ENCODE measurements at regions not wholly inside any gene's neighbourhood (a gene's known extent, or its start where the extent isn't known, plus 50 kb on each side); places are given as distances from the start of the nearest gene placed in this dataset.

DNA sequence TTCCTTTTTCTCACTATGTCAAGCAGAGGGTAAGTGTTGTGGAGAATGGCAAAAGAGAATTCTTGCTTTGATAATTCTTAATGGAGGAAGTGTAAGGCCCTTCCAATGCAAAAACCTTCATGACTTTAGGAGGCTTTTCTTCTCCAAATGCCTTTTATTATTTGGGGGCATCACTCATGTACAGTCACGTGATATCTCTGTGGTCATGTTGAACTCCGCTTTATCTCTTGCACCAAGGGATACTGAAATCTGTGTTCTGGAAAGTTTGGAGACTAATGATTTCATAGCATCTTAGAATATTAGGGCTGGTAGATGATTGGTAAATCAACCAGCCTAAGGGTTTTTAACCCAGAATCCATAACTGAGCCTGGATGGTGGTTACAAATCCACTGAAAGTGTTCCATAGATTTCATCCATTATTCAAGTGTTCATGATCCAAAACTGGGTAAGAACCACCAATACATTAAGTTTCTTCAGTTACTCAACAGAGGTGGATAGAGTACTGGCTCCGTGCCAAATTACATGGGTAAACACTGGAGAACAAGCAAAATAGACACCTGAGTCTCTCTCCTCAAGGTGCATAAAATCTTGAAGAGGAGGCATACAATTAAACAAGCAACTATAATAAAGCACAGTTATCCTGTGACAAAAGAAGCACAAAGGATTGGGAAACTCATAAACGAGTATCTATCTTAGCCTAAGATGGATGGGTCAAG lies 169.6 kb upstream of the EPHA4 start:
- intact Hi-C loops (cut with micrococcal nuclease; ENCODE audit: unreplicated experiment) (no loop called here), in situ Hi-C loops (cut with HindIII; ENCODE audit: extremely low pct_ligation_motif_present, low pct_unique_long_range_greater_than_20kb) (no loop called here)
- Histone ChIP-seq H3K4me1 (ENCODE audit: insufficient read depth, low read length) (no peaks in the 10 kb centered on the region), H3K4me2 (ENCODE audit: low read depth, low read length) (no peak overlapping the region), H3K36me3 (replicated peaks in 1 of 2; ENCODE audit: control insufficient read depth in 1 of 2, insufficient read depth in 2 of 2, low read length in 2 of 2) (no peaks in the 10 kb centered on the region), H4K20me1 (ENCODE audit: insufficient read depth, low read length) (no peaks in the 10 kb centered on the region), H3K9ac (ENCODE audit: insufficient read depth, low read depth, low read length) (no peak overlapping the region), H3K27ac (ENCODE audit: extremely low read length, insufficient read depth, low read length) (no peak overlapping the region), H3K9me3 (ENCODE audit: low read length) (peaks cover 71% of the 10 kb centered on the region), H3K4me3 (replicated peaks in 1 of 3; ENCODE audit: insufficient read depth in 1 of 3, low read depth in 2 of 3, low read length in 3 of 3) (no peak overlapping the region), H3K79me2 (ENCODE audit: insufficient read depth, low read length) (no peaks in the 10 kb centered on the region), H3K27me3 (ENCODE audit: control insufficient read depth in 1 of 2, insufficient read depth in 2 of 2, low read length in 2 of 2) (no peaks in the 10 kb centered on the region), H2AFZ (ENCODE audit: low read length) (no peak overlapping the region)
- BruUV-seq (replicated peaks) = no TSS peak
- POLR2A ChIA-PET = no interaction called here
- CTCF ChIA-PET (ENCODE audit: low intra/inter-chr PET ratio, low total read pairs) = no interaction called here
- FAIRE-seq (no peak), DNase-seq (ENCODE audit: low spot score) (no peak), ATAC-seq (no peak)
- WGBS (ENCODE audit: low lambda C conversion rate) = 7% methylated on average over 4 of the region's 4 CpGs
- TF ChIP-seq LCORL (IDR thresholded peaks at IDR 0.05) (peak; percentile 71), LCORL (CRISPR knock-in tag; IDR thresholded peaks at IDR 0.05) (no peak), RAD51 (IDR thresholded peaks at IDR 0.05; ENCODE audit: borderline replicate concordance) (peak; percentile 78), SIX1 (CRISPR knock-in tag; IDR thresholded peaks at IDR 0.05; ENCODE audit: borderline replicate concordance) (no peak), ZFP36L2 (CRISPR knock-in tag; IDR thresholded peaks at IDR 0.05) (no peak), PPARG (CRISPR knock-in tag; conservative IDR thresholded peaks at IDR 0.05) (no peak), FOXO1 (CRISPR knock-in tag; IDR thresholded peaks at IDR 0.05) (no peak), CBX5 (CRISPR knock-in tag; IDR thresholded peaks at IDR 0.05; ENCODE audit: borderline replicate concordance) (no peak)
- TF ChIP-seq, protein P1, sequence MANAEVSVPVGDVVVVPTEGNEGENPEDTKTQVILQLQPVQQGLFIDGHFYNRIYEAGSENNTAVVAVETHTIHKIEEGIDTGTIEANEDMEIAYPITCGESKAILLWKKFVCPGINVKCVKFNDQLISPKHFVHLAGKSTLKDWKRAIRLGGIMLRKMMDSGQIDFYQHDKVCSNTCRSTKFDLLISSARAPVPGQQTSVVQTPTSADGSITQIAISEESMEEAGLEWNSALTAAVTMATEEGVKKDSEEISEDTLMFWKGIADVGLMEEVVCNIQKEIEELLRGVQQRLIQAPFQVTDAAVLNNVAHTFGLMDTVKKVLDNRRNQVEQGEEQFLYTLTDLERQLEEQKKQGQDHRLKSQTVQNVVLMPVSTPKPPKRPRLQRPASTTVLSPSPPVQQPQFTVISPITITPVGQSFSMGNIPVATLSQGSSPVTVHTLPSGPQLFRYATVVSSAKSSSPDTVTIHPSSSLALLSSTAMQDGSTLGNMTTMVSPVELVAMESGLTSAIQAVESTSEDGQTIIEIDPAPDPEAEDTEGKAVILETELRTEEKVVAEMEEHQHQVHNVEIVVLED (CRISPR knock-in tag; IDR thresholded peaks at IDR 0.05; ENCODE audit: borderline replicate concordance) = no peak
- TF ChIP-seq, protein P2, sequence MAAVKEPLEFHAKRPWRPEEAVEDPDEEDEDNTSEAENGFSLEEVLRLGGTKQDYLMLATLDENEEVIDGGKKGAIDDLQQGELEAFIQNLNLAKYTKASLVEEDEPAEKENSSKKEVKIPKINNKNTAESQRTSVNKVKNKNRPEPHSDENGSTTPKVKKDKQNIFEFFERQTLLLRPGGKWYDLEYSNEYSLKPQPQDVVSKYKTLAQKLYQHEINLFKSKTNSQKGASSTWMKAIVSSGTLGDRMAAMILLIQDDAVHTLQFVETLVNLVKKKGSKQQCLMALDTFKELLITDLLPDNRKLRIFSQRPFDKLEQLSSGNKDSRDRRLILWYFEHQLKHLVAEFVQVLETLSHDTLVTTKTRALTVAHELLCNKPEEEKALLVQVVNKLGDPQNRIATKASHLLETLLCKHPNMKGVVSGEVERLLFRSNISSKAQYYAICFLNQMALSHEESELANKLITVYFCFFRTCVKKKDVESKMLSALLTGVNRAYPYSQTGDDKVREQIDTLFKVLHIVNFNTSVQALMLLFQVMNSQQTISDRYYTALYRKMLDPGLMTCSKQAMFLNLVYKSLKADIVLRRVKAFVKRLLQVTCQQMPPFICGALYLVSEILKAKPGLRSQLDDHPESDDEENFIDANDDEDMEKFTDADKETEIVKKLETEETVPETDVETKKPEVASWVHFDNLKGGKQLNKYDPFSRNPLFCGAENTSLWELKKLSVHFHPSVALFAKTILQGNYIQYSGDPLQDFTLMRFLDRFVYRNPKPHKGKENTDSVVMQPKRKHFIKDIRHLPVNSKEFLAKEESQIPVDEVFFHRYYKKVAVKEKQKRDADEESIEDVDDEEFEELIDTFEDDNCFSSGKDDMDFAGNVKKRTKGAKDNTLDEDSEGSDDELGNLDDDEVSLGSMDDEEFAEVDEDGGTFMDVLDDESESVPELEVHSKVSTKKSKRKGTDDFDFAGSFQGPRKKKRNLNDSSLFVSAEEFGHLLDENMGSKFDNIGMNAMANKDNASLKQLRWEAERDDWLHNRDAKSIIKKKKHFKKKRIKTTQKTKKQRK (IDR thresholded peaks at IDR 0.05; ENCODE audit: low read length) = no peak
- TF ChIP-seq, protein P3, sequence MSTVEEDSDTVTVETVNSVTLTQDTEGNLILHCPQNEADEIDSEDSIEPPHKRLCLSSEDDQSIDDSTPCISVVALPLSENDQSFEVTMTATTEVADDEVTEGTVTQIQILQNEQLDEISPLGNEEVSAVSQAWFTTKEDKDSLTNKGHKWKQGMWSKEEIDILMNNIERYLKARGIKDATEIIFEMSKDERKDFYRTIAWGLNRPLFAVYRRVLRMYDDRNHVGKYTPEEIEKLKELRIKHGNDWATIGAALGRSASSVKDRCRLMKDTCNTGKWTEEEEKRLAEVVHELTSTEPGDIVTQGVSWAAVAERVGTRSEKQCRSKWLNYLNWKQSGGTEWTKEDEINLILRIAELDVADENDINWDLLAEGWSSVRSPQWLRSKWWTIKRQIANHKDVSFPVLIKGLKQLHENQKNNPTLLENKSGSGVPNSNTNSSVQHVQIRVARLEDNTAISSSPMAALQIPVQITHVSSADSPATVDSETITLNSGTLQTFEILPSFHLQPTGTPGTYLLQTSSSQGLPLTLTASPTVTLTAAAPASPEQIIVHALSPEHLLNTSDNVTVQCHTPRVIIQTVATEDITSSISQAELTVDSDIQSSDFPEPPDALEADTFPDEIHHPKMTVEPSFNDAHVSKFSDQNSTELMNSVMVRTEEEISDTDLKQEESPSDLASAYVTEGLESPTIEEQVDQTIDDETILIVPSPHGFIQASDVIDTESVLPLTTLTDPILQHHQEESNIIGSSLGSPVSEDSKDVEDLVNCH (CRISPR knock-in tag; IDR thresholded peaks at IDR 0.05) = no peak
- TF ChIP-seq, protein P4, sequence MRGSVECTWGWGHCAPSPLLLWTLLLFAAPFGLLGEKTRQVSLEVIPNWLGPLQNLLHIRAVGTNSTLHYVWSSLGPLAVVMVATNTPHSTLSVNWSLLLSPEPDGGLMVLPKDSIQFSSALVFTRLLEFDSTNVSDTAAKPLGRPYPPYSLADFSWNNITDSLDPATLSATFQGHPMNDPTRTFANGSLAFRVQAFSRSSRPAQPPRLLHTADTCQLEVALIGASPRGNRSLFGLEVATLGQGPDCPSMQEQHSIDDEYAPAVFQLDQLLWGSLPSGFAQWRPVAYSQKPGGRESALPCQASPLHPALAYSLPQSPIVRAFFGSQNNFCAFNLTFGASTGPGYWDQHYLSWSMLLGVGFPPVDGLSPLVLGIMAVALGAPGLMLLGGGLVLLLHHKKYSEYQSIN (CRISPR knock-in tag; IDR thresholded peaks at IDR 0.05; ENCODE audit: borderline replicate concordance) = no peak

All from HepG2 (cell line).